Small intestine (tissue), 7 donors: ENCODE measurements at regions not wholly inside any gene's neighbourhood (a gene's known extent, or its start where the extent isn't known, plus 50 kb on each side); places are given as distances from the start of the nearest gene placed in this dataset.

Source experiments
- DNase-seq, 2 donors: peaks; one replicate each; pipeline versions ENCODE4 v3.0.0 to v3.0.0-alpha.2; 2013
- FAIRE-seq: peaks from 2 replicates; lab custom pipeline; 2012; peaks lifted over from hg19 to GRCh38; lab: Jason Lieb, UNC
- H3K27ac ChIP-seq, 3 donors: one replicate each; pipeline ENCODE4 v1.5.1; 2013; ENCODE audit warnings: low read length in 2 of 3, mild to moderate bottlenecking in 2 of 3, control low read depth in 1 of 3, inconsistent platforms in 1 of 3, low read depth in 1 of 3, moderate library complexity in 1 of 3
- H3K27me3 ChIP-seq, 3 donors: one replicate each; pipeline ENCODE4 v1.6.1; 2013; ENCODE audit warnings: low read length in 3 of 3, inconsistent platforms in 1 of 3; ENCODE audit not compliant: control insufficient read depth in 3 of 3, insufficient read depth in 3 of 3
- H3K36me3 ChIP-seq, 3 donors: one replicate each; pipeline ENCODE4 v1.6.1; 2013; ENCODE audit warnings: low read length in 3 of 3, inconsistent platforms in 1 of 3, low read depth in 1 of 3, mild to moderate bottlenecking in 1 of 3, moderate library complexity in 1 of 3; ENCODE audit not compliant: control insufficient read depth in 3 of 3, insufficient read depth in 2 of 3
- H3K4me1 ChIP-seq, 3 donors: one replicate each; pipeline ENCODE4 v1.6.1; 2013; ENCODE audit warnings: low read length in 2 of 3, inconsistent platforms in 1 of 3, low read depth in 1 of 3, mild to moderate bottlenecking in 1 of 3, moderate library complexity in 1 of 3; ENCODE audit not compliant: control insufficient read depth in 3 of 3, insufficient read depth in 2 of 3
- H3K4me3 ChIP-seq, 3 donors: one replicate each; pipeline ENCODE4 v1.5.1; 2013; ENCODE audit warnings: low read length in 3 of 3, control low read depth in 1 of 3, inconsistent platforms in 1 of 3, low read depth in 1 of 3, mild to moderate bottlenecking in 1 of 3, moderate library complexity in 1 of 3
- H3K9me3 ChIP-seq, 2 donors: one replicate each; pipeline ENCODE4 v1.6.1; 2013; ENCODE audit warnings: low read depth in 1 of 2, low read length in 1 of 2; ENCODE audit not compliant: control insufficient read depth in 2 of 2, insufficient read depth in 1 of 2
- WGBS, 3 donors: extraction: QIAGEN DNeasy Blood & Tissue Kit; methylation state at CpG; one replicate each; pipeline ENCODE4 v1.1.7; 2013; 5-methylcytosine and 5-hydroxymethylcytosine counted together
- donor health status: healthy with polysubstance abuse.
- donor health status: control.
- donor health status: control.
- donor health status: Bipolar disorder and iron deficiency.
- donor health status: healthy.

GRCh38 chr20:40230486-40230885 lies 458.6 kb downstream of the MAFB start:
- FAIRE-seq (no peak), DNase-seq (no peak)
- no peak overlapping the region for H3K27ac ChIP-seq
- H3K9me3 ChIP-seq, result no peaks in the 10 kb centered on the region
- H3K4me3 ChIP-seq, result no peak overlapping the region
- H3K36me3 ChIP-seq, result no peaks in the 10 kb centered on the region
- no peaks in the 10 kb centered on the region for H3K27me3 ChIP-seq
- H3K4me1 ChIP-seq, result no peaks in the 10 kb centered on the region

GRCh38 chr20:40225596-40225995 lies 463.4 kb downstream of the MAFB start:
- H3K4me3 ChIP-seq, result no peak overlapping the region
- H3K9me3 ChIP-seq, result no peaks in the 10 kb centered on the region
- DNase-seq, result no peak
- H3K27me3 ChIP-seq, result no peaks in the 10 kb centered on the region
- no peak for FAIRE-seq
- no peaks in the 10 kb centered on the region for H3K4me1 ChIP-seq
- 74 to 87% (median 82%) methylated on average over 2 of the region's 2 CpGs for WGBS, 3 donors
- no peak overlapping the region for H3K27ac ChIP-seq
- H3K36me3 ChIP-seq, result no peaks in the 10 kb centered on the region

- no peak for DNase-seq
- Histone ChIP-seq H3K4me3 (no peak overlapping the region), H3K4me1 (no peaks in the 10 kb centered on the region), H3K27ac (no peak overlapping the region), H3K36me3 (no peaks in the 10 kb centered on the region), H3K27me3 (no peaks in the 10 kb centered on the region), H3K9me3 (no peaks in the 10 kb centered on the region)
- no peak for FAIRE-seq
- 76 to 79% (median 77%) methylated on average over 3 of the region's 3 CpGs for WGBS, 3 donors
Observed at GRCh38 chr20:40223810-40224209, 465.2 kb downstream of the MAFB start.

- no peaks in the 10 kb centered on the region for H3K4me1 ChIP-seq
- no peak overlapping the region for H3K27ac ChIP-seq
- no peaks in the 10 kb centered on the region for H3K9me3 ChIP-seq
- no peak overlapping the region for H3K4me3 ChIP-seq
- FAIRE-seq (no peak), DNase-seq (no peak)
- no peaks in the 10 kb centered on the region for H3K27me3 ChIP-seq
- H3K36me3 ChIP-seq, result no peaks in the 10 kb centered on the region
- 28 to 53% (median 51%) methylated on average over 2 of the region's 2 CpGs for WGBS, 3 donors
Observed at GRCh38 chr20:40218971-40219370, 470.1 kb downstream of the MAFB start.

GRCh38 chr20:40218316-40218969 lies 470.6 kb downstream of the MAFB start:
- no peaks in the 10 kb centered on the region for H3K9me3 ChIP-seq
- H3K27me3 ChIP-seq, result no peaks in the 10 kb centered on the region
- DNase-seq (no peak), FAIRE-seq (no peak)
- H3K27ac ChIP-seq, result no peak overlapping the region
- H3K36me3 ChIP-seq, result no peaks in the 10 kb centered on the region
- WGBS, 3 donors, result 52 to 66% (median 64%) methylated on average over 7 of the region's 7 CpGs
- no peaks in the 10 kb centered on the region for H3K4me1 ChIP-seq
- H3K4me3 ChIP-seq, result no peak overlapping the region

- no peaks in the 10 kb centered on the region for H3K27me3 ChIP-seq
- WGBS, 3 donors, result 61 to 86% (median 77%) methylated on average over 1 of the region's 1 CpG
- H3K9me3 ChIP-seq, result no peaks in the 10 kb centered on the region
- H3K36me3 ChIP-seq, result no peaks in the 10 kb centered on the region
- no peak overlapping the region for H3K27ac ChIP-seq
- H3K4me1 ChIP-seq, result no peaks in the 10 kb centered on the region
- DNase-seq (no peak), FAIRE-seq (no peak)
- H3K4me3 ChIP-seq, result no peak overlapping the region
Observed at GRCh38 chr20:40207655-40208054, 481.4 kb downstream of the MAFB start.

GRCh38 chr20:40205971-40206370 lies 483.1 kb downstream of the MAFB start:
- H3K36me3 ChIP-seq, result no peaks in the 10 kb centered on the region
- no peak overlapping the region for H3K4me3 ChIP-seq
- 55 to 69% (median 68%) methylated on average over 2 of the region's 2 CpGs for WGBS, 3 donors
- no peaks in the 10 kb centered on the region for H3K4me1 ChIP-seq
- no peaks in the 10 kb centered on the region for H3K27me3 ChIP-seq
- H3K9me3 ChIP-seq, result no peaks in the 10 kb centered on the region
- FAIRE-seq (no peak), DNase-seq (no peak)
- H3K27ac ChIP-seq, result no peak overlapping the region

- 55 to 78% (median 70%) methylated on average over 1 of the region's 1 CpG for WGBS, 3 donors
Observed at GRCh38 chr20:40203032-40203431, 486.0 kb downstream of the MAFB start.

GRCh38 chr20:40197691-40198090 lies 491.3 kb downstream of the MAFB start:
- no peak for FAIRE-seq

More at GRCh38 chr20:40203032-40203431, 486.0 kb downstream of the MAFB start:
- DNase-seq (no peak), FAIRE-seq (no peak)
- Histone ChIP-seq H3K27ac (no peak overlapping the region), H3K4me1 (no peaks in the 10 kb centered on the region), H3K36me3 (no peaks in the 10 kb centered on the region), H3K4me3 (no peak overlapping the region), H3K27me3 (no peaks in the 10 kb centered on the region), H3K9me3 (no peaks in the 10 kb centered on the region)

More at GRCh38 chr20:40197691-40198090, 491.3 kb downstream of the MAFB start:
- H3K9me3 ChIP-seq, result no peaks in the 10 kb centered on the region
- H3K36me3 ChIP-seq, result no peaks in the 10 kb centered on the region
- H3K4me1 ChIP-seq, result no peaks in the 10 kb centered on the region
- H3K27me3 ChIP-seq, result no peaks in the 10 kb centered on the region
- WGBS, 3 donors, result 48 to 69% (median 68%) methylated on average over 4 of the region's 4 CpGs
- no peak overlapping the region for H3K4me3 ChIP-seq
- H3K27ac ChIP-seq, result no peak overlapping the region
- no peak for DNase-seq
